Adrenal gland (tissue), 9 donors: ENCODE measurements at regions not wholly inside any gene's neighbourhood (a gene's known extent, or its start where the extent isn't known, plus 50 kb on each side); places are given as distances from the start of the nearest gene placed in this dataset.

Experiments used
- DNase-seq, 7 donors: peaks; one replicate each; pipeline ENCODE4 v3.0.0-alpha.2; 2019 to 2020
- H3K27ac ChIP-seq, 5 donors: fragments of 200-600 bp; sonication (generic) in 4 of 5; 1 replicate in 3 of 5; 2 replicates in 2 of 5; pipeline versions ENCODE4 v1.5.1 to v1.8.0; 2016 to 2020; ENCODE audit warnings: mild to moderate bottlenecking in 1 of 5
- H3K27me3 ChIP-seq: fragments of 200-600 bp; 2 replicates; pipeline ENCODE4 v1.8.0; 2021
- H3K36me3 ChIP-seq, 2 donors: fragments of 200-600 bp; replicated peaks in 1 of 2; 1 replicate in 1 of 2; 2 replicates in 1 of 2; pipeline versions ENCODE4 v1.5.1 to v1.8.0; 2018 to 2022
- H3K4me1 ChIP-seq, 2 donors: fragments of 200-600 bp; replicated peaks in 1 of 2; 1 replicate in 1 of 2; 2 replicates in 1 of 2; pipeline versions ENCODE4 v1.5.1 to v1.8.0; 2018 to 2021
- H3K4me3 ChIP-seq, 4 donors: fragments of 200-600 bp; sonication (generic) in 3 of 4; one replicate each; pipeline ENCODE4 v1.5.1; 2016 to 2018
- H3K9me3 ChIP-seq, 3 donors: fragments of 200-600 bp; sonication (generic) in 1 of 3; replicated peaks in 1 of 3; 1 replicate in 2 of 3; 2 replicates in 1 of 3; pipeline versions ENCODE4 v1.5.1 to v1.8.0; 2016 to 2021
- CTCF ChIP-seq, 6 experiments: fragments of 450-650 bp in 4 of 6; fragments of 200-600 bp in 2 of 6; sonication (generic) in 1 of 6; IDR thresholded peaks; 1 replicate in 5 of 6; 2 replicates in 1 of 6; pipeline versions ENCODE4 v1.5.1 to v1.8.0; 2016 to 2021; ENCODE audit warnings: antibody characterized with exemption in 6 of 6, mild to moderate bottlenecking in 2 of 6, moderate library complexity in 1 of 6
- POLR2A ChIP-seq, 2 donors: fragments of 450-650 bp; IDR thresholded peaks; one replicate each; pipeline ENCODE4 v1.6.1; 2017; ENCODE audit warnings: antibody characterized with exemption in 2 of 2, mild to moderate bottlenecking in 2 of 2, moderate library complexity in 1 of 2
- WGBS, 4 donors: extraction: QIAGEN DNeasy Blood & Tissue Kit in 2 of 4; methylation state at CpG; one replicate each; pipeline versions ENCODE4 v1.1.5 to v1.1.7; 2013 to 2017; 5-methylcytosine and 5-hydroxymethylcytosine counted together
- intact Hi-C, 2 donors: fragments of 100-400 bp; cut with DNase I; formaldehyde crosslinking; loops; one replicate each; pipeline versions ENCODE4 v1.14.1 to v1.15.0; 2022 to 2023
- donor health status: healthy with polysubstance abuse.
- donor health status: Bipolar disorder and iron deficiency.
- donor health status: DM: yes; HTN: yes; CAD: no.
- donor health status: DM: no; HTN: no; CAD: no.
- donor health status: DM: no; HTN: no; CAD: no.

GRCh38 chr6:113271437-113271836 is 585.7 kb upstream of the MARCKS start:
- no peaks in the 10 kb centered on the region for H3K4me1 ChIP-seq
- no peaks in the 10 kb centered on the region for H3K27me3 ChIP-seq
- H3K4me3 ChIP-seq, result no peak overlapping the region
- TF ChIP-seq CTCF (IDR thresholded peaks at IDR 0.05) (no peak), POLR2A (IDR thresholded peaks at IDR 0.05) (no peak)
- no peaks in the 10 kb centered on the region for H3K36me3 ChIP-seq
- no peak for DNase-seq
- intact Hi-C loops, result no loop called here
- peaks cover 0 to 7% (median 3%) of the 10 kb centered on the region in 3 donors for H3K9me3 ChIP-seq
- no peak overlapping the region for H3K27ac ChIP-seq

- no peaks in the 10 kb centered on the region for H3K36me3 ChIP-seq
- no peak for DNase-seq
- no peak overlapping the region for H3K27ac ChIP-seq
- peaks cover 0 to 3% (median 0%) of the 10 kb centered on the region in 3 donors for H3K9me3 ChIP-seq
- WGBS, 4 donors, result 54 to 60% (median 56%) methylated on average over 2 of the region's 2 CpGs
- TF ChIP-seq POLR2A (IDR thresholded peaks at IDR 0.05) (no peak), CTCF (IDR thresholded peaks at IDR 0.05) (no peak)
- H3K4me3 ChIP-seq, result no peak overlapping the region
- intact Hi-C loops, result no loop called here
- no peaks in the 10 kb centered on the region for H3K4me1 ChIP-seq
- H3K27me3 ChIP-seq, result no peaks in the 10 kb centered on the region
These were observed 580.5 kb upstream of the MARCKS start for GRCh38 chr6:113276601-113277000.

GRCh38 chr6:113277111-113277510 is 580.0 kb upstream of the MARCKS start:
- Histone ChIP-seq H3K27ac (no peak overlapping the region), H3K27me3 (no peaks in the 10 kb centered on the region), H3K4me1 (no peaks in the 10 kb centered on the region), H3K9me3 (peaks cover 0 to 3% (median 0%) of the 10 kb centered on the region in 3 donors), H3K36me3 (no peaks in the 10 kb centered on the region), H3K4me3 (no peak overlapping the region)
- WGBS, 4 donors, result 68 to 80% (median 73%) methylated on average over 1 of the region's 1 CpG
- intact Hi-C loops, result no loop called here
- DNase-seq, result no peak
- no peak for TF ChIP-seq CTCF (IDR thresholded peaks at IDR 0.05)
- no peak for TF ChIP-seq POLR2A (IDR thresholded peaks at IDR 0.05)

DNA sequence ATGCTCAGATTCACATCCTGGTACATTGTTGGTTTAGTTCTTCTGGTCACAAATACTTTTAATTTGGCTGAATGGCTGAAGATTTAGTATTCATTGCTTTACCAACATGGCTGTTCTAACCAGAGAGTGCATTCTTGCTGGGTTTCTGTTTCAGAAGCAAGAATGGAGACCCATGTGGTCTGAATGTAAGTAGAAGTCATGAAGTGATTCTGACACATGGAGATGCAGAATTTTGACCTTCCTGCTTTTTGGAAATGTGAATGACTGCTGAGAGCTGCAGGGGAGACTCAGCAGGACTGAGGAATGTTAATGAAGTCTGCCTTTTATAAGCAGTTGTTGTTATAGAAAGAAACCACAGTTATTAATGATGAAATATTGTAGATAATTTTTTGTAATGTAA is 576.1 kb upstream of the MARCKS start:
- Histone ChIP-seq H3K9me3 (no peaks in the 10 kb centered on the region), H3K4me3 (no peak overlapping the region), H3K27ac (no peak overlapping the region), H3K4me1 (no peaks in the 10 kb centered on the region), H3K36me3 (no peaks in the 10 kb centered on the region), H3K27me3 (no peaks in the 10 kb centered on the region)
- TF ChIP-seq POLR2A (IDR thresholded peaks at IDR 0.05) (no peak), CTCF (IDR thresholded peaks at IDR 0.05) (no peak)
- intact Hi-C loops, result no loop called here
- no peak for DNase-seq
